ENCODE measurements at regions not wholly inside any gene's neighbourhood (a gene's known extent, or its start where the extent isn't known, plus 50 kb on each side); places are given as distances from the start of the nearest gene placed in this dataset.

- Histone ChIP-seq H3K4me3 (replicated peaks in 1 of 3; ENCODE audit: insufficient read depth in 1 of 3, low read depth in 1 of 3, low read length in 3 of 3) (no peak overlapping the region), H3K9ac (replicated peaks; ENCODE audit: extremely low read depth, insufficient read depth, low read length) (no peak overlapping the region), H4K20me1 (replicated peaks; ENCODE audit: control insufficient read depth, extremely low read depth, insufficient read depth, low read length) (no peaks in the 10 kb centered on the region), H3K4me2 (ENCODE audit: insufficient read depth, low read length) (no peak overlapping the region), H3K27ac (ENCODE audit: insufficient read depth, low read depth, low read length) (no peak overlapping the region), H3K9me1 (replicated peaks; ENCODE audit: control insufficient read depth, extremely low read depth, insufficient read depth, low read length) (no peaks in the 10 kb centered on the region), H3K79me2 (ENCODE audit: control insufficient read depth, insufficient read depth, low read length) (no peaks in the 10 kb centered on the region), H3K27me3 (ENCODE audit: control insufficient read depth in 2 of 2, insufficient read depth in 2 of 2, low read length in 2 of 2) (peaks cover 6 to 13% of the 10 kb centered on the region in 2 experiments), H3K4me1 (ENCODE audit: control insufficient read depth, extremely low read depth, insufficient read depth, low read length) (no peaks in the 10 kb centered on the region), H3K9me3 (replicated peaks; ENCODE audit: control insufficient read depth, insufficient read depth, low read length) (no peaks in the 10 kb centered on the region), H2AFZ (ENCODE audit: low read depth, low read length) (no peak overlapping the region), H3K36me3 (ENCODE audit: control insufficient read depth in 2 of 2, extremely low read depth in 1 of 2, insufficient read depth in 2 of 2, low read length in 2 of 2) (no peaks in the 10 kb centered on the region)
- dilution Hi-C loops (cut with MboI; ENCODE audit: extremely low pct_ligation_motif_present, low sequenced_read_pairs): no loop called here
- TF ChIP-seq JUN (IDR thresholded peaks at IDR 0.05; ENCODE audit: borderline replicate concordance, insufficient read depth, insufficient read length, low read depth) (no peak), POLR2AphosphoS5 (IDR thresholded peaks at IDR 0.05; ENCODE audit: insufficient read depth, low read depth, low read length) (no peak), POLR2A (IDR thresholded peaks at IDR 0.05; ENCODE audit: low read depth, low read length) (no peak), FOS (IDR thresholded peaks at IDR 0.05; ENCODE audit: borderline replicate concordance, insufficient read depth, low read length) (no peak), GATA2 (IDR thresholded peaks at IDR 0.05; ENCODE audit: insufficient read depth, insufficient read length, low read depth, low read length) (no peak), EZH2 (IDR thresholded peaks at IDR 0.05; ENCODE audit: borderline replicate concordance, low read depth, low read length, severe bottlenecking) (no peak), CTCF (IDR thresholded peaks at IDR 0.05; ENCODE audit: extremely low read depth in 1 of 2, insufficient read depth in 1 of 2, low read depth in 1 of 2, low read length in 2 of 2) (no peak), MYC (IDR thresholded peaks at IDR 0.05; ENCODE audit: low read depth, low read length) (no peak)
- TF ChIP-seq, protein P1, sequence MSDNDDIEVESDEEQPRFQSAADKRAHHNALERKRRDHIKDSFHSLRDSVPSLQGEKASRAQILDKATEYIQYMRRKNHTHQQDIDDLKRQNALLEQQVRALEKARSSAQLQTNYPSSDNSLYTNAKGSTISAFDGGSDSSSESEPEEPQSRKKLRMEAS (IDR thresholded peaks at IDR 0.05; ENCODE audit: insufficient read depth, insufficient read length): no peak
- ChIA-PET CTCF (no interaction called here), POLR2A (no interaction called here)
- BruUV-seq (replicated peaks): no TSS peak
- intact Hi-C loops (cut with micrococcal nuclease): no loop called here
- FAIRE-seq: no peak
- DNase-seq (ENCODE audit: low read depth, low spot score): no peak
These were observed 193.8 kb upstream of the ARID2 start for GRCh38 chr12:45535610-45536180.

Data from endothelial cell of umbilical vein (primary cell).